OCI-LY1 (cell line): ENCODE measurements at regions not wholly inside any gene's neighbourhood (a gene's known extent, or its start where the extent isn't known, plus 50 kb on each side); places are given as distances from the start of the nearest gene placed in this dataset.

ENCODE experiments used
- EZH2 ChIP-seq: fragments of 200-600 bp; sonication (generic), shearing (Covaris generic); IDR thresholded peaks from 2 replicates; pipeline ENCODE4 v1.8.0; 2017; ENCODE audit warnings: borderline replicate concordance, mixed run types, mild to moderate bottlenecking, antibody characterized with exemption, low read length, moderate library complexity, mixed read lengths
- TF ChIP-seq, protein P1 (sequence below): fragments of 200-600 bp; sonication (generic), shearing (Covaris generic); IDR thresholded peaks from 2 replicates; pipeline ENCODE4 v1.5.1; 2017; ENCODE audit warnings: mild to moderate bottlenecking, antibody characterized with exemption, low read length, moderate library complexity, mixed read lengths

DNA sequence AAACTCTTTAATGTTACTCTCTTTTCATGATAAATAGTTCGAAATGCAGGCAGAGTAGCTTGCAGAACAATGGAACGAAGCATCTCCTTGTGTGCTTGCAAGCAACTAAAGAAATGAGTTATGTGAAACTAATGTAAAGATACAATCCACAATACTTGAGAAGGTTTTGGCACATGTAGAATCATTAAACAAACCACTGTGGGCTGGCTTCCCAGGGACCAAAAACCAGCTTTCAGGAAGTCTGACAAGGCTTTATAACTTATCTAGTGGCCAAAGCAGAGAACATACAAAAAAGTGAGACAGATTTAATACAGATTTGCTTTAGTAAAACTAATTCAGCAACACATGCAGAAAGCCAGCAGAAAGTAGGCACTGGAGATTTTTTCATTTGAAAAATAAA lies 1673.8 kb upstream of the AGA start:
- TF ChIP-seq, protein P1, sequence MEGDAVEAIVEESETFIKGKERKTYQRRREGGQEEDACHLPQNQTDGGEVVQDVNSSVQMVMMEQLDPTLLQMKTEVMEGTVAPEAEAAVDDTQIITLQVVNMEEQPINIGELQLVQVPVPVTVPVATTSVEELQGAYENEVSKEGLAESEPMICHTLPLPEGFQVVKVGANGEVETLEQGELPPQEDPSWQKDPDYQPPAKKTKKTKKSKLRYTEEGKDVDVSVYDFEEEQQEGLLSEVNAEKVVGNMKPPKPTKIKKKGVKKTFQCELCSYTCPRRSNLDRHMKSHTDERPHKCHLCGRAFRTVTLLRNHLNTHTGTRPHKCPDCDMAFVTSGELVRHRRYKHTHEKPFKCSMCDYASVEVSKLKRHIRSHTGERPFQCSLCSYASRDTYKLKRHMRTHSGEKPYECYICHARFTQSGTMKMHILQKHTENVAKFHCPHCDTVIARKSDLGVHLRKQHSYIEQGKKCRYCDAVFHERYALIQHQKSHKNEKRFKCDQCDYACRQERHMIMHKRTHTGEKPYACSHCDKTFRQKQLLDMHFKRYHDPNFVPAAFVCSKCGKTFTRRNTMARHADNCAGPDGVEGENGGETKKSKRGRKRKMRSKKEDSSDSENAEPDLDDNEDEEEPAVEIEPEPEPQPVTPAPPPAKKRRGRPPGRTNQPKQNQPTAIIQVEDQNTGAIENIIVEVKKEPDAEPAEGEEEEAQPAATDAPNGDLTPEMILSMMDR = no peak
- TF ChIP-seq EZH2 = no peak
